ENCODE measurements at regions not wholly inside any gene's neighbourhood (a gene's known extent, or its start where the extent isn't known, plus 50 kb on each side); places are given as distances from the start of the nearest gene placed in this dataset.

DNA sequence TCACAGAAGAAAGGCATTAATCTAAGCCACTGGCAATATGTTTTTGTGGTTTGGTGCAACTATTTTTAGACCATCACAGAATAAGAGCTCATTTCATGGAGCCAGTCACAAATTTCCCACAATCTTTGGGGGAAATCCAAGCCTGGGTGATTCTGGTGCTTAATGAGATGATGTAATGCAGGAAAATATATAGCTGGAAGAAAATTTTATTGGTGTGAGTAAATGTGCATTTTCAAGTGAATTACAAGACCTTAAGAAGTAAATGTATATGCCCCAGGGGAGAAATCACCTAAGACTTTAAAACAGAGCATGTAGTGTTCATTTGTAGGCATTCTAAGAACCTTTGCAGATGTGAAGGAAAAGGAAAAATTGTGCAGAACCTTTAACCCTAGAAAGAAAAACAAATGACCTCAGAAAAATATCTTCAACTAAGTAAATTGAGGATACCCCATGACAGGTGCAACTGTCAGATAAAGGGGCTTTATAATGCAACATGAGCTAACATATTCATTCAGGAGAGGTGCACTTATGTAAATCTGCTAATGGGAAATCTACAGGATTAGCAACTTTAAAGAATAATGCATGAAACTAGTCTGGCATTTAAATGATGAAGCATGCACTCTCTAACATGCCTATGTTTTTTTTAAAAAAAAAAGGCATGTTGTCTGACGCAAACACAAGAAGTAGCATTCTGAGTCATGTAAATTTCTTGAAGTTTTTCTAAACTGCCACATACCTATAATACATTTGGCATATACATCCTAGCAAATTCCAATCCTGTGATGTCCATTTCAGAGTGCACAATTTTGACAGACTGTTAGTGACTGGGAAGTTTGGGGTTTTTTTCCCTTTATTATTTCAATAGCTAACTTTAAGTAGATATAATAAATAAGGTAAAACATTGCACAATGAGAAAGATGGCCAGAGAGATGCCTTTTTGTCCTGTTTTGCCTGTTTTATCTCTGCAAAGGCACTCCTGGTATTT lies 105.1 kb downstream of the MEX3B start:
- Histone ChIP-seq H3K9me3 (peaks cover 0 to 26% (median 8%) of the 10 kb centered on the region in 4 donors), H3K36me3 (no peaks in the 10 kb centered on the region), H3K4me3 (no peak overlapping the region), H3K4me1 (no peaks in the 10 kb centered on the region), H3K27me3 (no peaks in the 10 kb centered on the region), H3K27ac (no peak overlapping the region)
- DNase-seq (ENCODE audit: low spot score in 2 of 2), result no peak
- no peak for TF ChIP-seq POLR2A (IDR thresholded peaks at IDR 0.05)
- 62 to 69% methylated on average over 1 of the region's 1 CpG for WGBS, 2 donors

DNA sequence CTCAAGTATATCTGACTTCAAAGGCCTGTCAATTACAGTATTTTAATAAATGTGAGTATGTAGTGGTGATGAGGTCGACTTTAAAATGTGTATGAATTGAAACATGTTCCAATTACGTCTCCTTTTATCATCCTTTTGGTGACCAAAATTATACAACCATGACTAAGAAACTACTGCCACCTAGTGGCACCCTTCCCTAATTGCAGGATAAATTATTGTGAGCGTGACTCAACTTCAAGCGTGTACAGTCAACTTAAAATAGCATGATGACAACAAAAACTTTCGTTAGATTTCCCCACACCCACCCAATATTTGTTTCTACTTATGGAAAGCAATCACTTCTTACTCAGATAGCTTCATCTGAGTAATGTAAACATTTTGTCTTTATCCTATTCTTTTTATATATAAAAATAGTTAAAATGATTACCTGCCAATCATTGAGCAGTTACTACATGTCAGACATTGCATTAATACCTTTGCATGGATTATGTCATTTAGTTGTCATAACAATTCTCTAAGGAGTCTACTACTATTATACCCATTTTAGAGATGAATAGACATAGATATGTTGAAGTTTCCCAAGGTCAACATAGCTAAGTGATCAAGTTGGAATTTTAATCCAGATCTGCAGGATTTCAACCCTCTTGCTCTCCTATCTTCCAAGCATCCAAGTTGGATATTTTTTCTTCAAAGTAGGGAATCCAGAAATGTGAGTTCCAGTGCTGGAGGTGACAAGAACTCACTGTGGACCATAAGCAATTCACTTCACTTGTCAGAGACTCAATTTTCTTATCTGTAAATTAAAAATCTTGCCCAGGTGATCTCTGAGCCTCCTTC lies 106.0 kb downstream of the MEX3B start:
- no peak for DNase-seq (ENCODE audit: low spot score in 2 of 2)
- Histone ChIP-seq H3K4me1 (no peaks in the 10 kb centered on the region), H3K36me3 (no peaks in the 10 kb centered on the region), H3K27ac (no peak overlapping the region), H3K27me3 (no peaks in the 10 kb centered on the region), H3K9me3 (peaks cover 0 to 26% (median 8%) of the 10 kb centered on the region in 4 donors), H3K4me3 (no peak overlapping the region)
- TF ChIP-seq EP300 (IDR thresholded peaks at IDR 0.05), result no peak
- TF ChIP-seq, protein P1, sequence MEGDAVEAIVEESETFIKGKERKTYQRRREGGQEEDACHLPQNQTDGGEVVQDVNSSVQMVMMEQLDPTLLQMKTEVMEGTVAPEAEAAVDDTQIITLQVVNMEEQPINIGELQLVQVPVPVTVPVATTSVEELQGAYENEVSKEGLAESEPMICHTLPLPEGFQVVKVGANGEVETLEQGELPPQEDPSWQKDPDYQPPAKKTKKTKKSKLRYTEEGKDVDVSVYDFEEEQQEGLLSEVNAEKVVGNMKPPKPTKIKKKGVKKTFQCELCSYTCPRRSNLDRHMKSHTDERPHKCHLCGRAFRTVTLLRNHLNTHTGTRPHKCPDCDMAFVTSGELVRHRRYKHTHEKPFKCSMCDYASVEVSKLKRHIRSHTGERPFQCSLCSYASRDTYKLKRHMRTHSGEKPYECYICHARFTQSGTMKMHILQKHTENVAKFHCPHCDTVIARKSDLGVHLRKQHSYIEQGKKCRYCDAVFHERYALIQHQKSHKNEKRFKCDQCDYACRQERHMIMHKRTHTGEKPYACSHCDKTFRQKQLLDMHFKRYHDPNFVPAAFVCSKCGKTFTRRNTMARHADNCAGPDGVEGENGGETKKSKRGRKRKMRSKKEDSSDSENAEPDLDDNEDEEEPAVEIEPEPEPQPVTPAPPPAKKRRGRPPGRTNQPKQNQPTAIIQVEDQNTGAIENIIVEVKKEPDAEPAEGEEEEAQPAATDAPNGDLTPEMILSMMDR (IDR thresholded peaks at IDR 0.05), result peak in 2 of 5 experiments; percentile 17 to 39
- WGBS, 2 donors, result 30 to 31% methylated on average over 5 of the region's 5 CpGs

DNA sequence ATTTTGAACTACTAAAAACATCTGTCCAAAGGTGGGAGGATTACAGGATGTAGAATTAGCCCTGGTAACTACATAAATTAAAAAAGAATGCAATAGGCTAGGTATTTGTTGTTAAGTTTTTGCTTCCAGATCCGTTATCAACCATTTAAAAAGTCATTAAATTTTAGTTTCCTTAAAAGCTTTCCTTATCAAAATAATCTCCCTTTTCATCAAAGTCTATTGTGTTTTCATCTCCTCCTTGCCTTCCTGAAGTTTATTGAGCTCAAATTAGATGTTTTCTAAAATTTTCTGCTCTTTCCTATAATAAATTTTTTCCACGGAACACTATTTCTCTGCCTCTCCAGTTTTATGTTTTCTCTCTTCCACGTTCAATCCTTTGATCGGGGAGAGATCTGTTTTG lies 108.6 kb downstream of the MEX3B start:
- no peaks in the 10 kb centered on the region for H3K36me3 ChIP-seq
- H3K27ac ChIP-seq, result no peak overlapping the region
- DNase-seq (ENCODE audit: low spot score in 2 of 2), result no peak
- H3K27me3 ChIP-seq, result no peaks in the 10 kb centered on the region
- H3K9me3 ChIP-seq, result peaks cover 0 to 26% (median 8%) of the 10 kb centered on the region in 4 donors
- WGBS, 2 donors, result 56 to 62% methylated on average over 4 of the region's 4 CpGs
- no peak for TF ChIP-seq POLR2A (IDR thresholded peaks at IDR 0.05)
- H3K4me1 ChIP-seq, result no peaks in the 10 kb centered on the region
- no peak overlapping the region for H3K4me3 ChIP-seq

DNA sequence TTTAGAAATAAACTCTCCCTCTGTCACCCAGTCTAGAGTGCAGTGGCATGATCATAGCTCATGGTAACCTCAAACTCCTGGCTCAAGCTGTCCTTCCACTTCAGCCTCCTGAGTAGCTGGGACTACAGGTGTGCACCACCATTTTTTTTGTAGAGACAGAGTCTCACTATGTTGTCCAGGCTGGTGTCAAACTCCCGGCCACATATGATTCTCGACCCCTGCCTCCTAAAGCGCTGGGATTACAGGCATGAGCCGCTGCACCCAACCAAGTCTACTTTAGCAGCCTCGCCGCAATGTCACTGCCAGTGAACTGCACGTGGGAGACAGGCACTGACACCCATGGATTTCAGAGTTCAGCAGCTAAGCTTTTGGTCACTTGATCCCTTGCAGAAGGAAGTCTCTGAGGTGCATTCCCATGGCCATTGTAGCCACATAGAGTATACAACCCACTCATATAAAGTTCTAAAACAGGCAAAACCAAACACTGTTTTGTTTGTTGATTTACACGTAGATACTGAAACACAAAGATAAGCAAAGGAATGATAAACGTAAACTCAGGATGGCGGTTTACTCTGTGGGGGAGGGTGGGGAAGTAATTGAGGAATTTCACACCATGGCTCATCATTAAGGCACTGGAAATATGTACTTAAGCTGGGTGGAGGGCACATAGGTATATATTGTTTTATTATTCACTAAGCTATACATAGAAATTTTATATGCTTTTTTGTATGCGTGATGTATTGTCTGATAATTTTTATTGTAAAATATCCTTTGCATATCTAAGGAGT lies 115.0 kb downstream of the MEX3B start:
- Histone ChIP-seq H3K36me3 (no peaks in the 10 kb centered on the region), H3K4me3 (no peak overlapping the region), H3K27ac (no peak overlapping the region), H3K4me1 (no peaks in the 10 kb centered on the region), H3K9me3 (no peaks in the 10 kb centered on the region), H3K27me3 (no peaks in the 10 kb centered on the region)
- no peak for DNase-seq (ENCODE audit: low spot score in 2 of 2)
- TF ChIP-seq POLR2A (IDR thresholded peaks at IDR 0.05) (no peak), EP300 (IDR thresholded peaks at IDR 0.05) (no peak)
- TF ChIP-seq, protein P1 (IDR thresholded peaks at IDR 0.05), result no peak
- WGBS, 2 donors, result 81 to 90% methylated on average over 11 of the region's 11 CpGs

DNA sequence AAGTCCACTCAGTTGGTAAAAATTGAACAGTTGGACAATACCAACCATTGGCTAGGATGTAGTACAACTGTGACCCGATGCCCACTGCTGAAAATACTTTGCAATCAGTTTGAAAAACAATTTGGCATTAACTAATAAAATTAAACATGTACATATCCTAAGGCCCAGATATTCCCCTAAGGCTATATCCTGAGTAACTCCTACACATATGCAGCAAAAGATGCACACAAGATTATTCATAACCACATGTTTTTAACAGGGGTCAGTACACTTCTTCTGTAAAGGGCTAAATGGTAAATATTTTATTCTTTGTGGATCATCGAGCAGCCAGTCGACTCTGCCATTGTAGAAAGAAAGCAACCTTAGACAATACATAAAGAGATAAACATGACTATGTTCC lies 116.3 kb downstream of the MEX3B start:
- H3K9me3 ChIP-seq, result no peaks in the 10 kb centered on the region
- no peak for DNase-seq (ENCODE audit: low spot score in 2 of 2)
- no peaks in the 10 kb centered on the region for H3K36me3 ChIP-seq
- TF ChIP-seq EP300 (IDR thresholded peaks at IDR 0.05), result no peak
- TF ChIP-seq, protein P1 (IDR thresholded peaks at IDR 0.05), result no peak
- TF ChIP-seq POLR2A (IDR thresholded peaks at IDR 0.05), result no peak
- H3K27me3 ChIP-seq, result no peaks in the 10 kb centered on the region
- H3K4me1 ChIP-seq, result no peaks in the 10 kb centered on the region
- 50 to 54% methylated on average over 3 of the region's 3 CpGs for WGBS, 2 donors
- H3K27ac ChIP-seq, result no peak overlapping the region
- H3K4me3 ChIP-seq, result no peak overlapping the region
